Endodermal cell (in vitro differentiated cells): ENCODE measurements at regions not wholly inside any gene's neighbourhood (a gene's known extent, or its start where the extent isn't known, plus 50 kb on each side); places are given as distances from the start of the nearest gene placed in this dataset.

Experiments
- DNase-seq: peaks from one replicate; pipeline ENCODE4 v3.0.0-alpha.2; 2017
- H3K27ac ChIP-seq: 2 replicates; pipeline ENCODE4 v1.5.1; 2013; ENCODE audit warnings: mild to moderate bottlenecking, low read depth, low read length, moderate library complexity
- H3K27me3 ChIP-seq: 2 replicates; pipeline ENCODE4 v1.6.1; 2013; ENCODE audit warnings: mild to moderate bottlenecking, low read length, moderate library complexity; ENCODE audit not compliant: insufficient read depth, control insufficient read depth, poor library complexity, severe bottlenecking
- H3K36me3 ChIP-seq: 2 replicates; pipeline ENCODE4 v1.7.0; 2013; ENCODE audit warnings: mild to moderate bottlenecking, low read length, moderate library complexity; ENCODE audit not compliant: control insufficient read depth, insufficient read depth
- H3K4me1 ChIP-seq: one replicate; pipeline ENCODE4 v1.7.0; 2013; ENCODE audit warnings: low read length; ENCODE audit not compliant: control insufficient read depth, insufficient read depth
- H3K4me3 ChIP-seq: 2 replicates; pipeline ENCODE4 v1.5.1; 2013; ENCODE audit warnings: mild to moderate bottlenecking, low read length, moderate library complexity
- H3K9ac ChIP-seq: 2 replicates; pipeline ENCODE4 v1.6.1; 2013; ENCODE audit warnings: mild to moderate bottlenecking, low read length, moderate library complexity; ENCODE audit not compliant: poor library complexity, severe bottlenecking; ENCODE audit errors: extremely low read depth
- H3K9me3 ChIP-seq: 2 replicates; pipeline ENCODE4 v1.6.1; 2013; ENCODE audit warnings: mild to moderate bottlenecking, low read length, moderate library complexity; ENCODE audit not compliant: control insufficient read depth
- H3K27ac Mint-ChIP-seq: 2 replicates; pipeline ENCODE4 v1.8.0; 2020; ENCODE audit warnings: mixed read lengths
- H3K27me3 Mint-ChIP-seq: 2 replicates; pipeline ENCODE4 v1.8.0; 2021; ENCODE audit warnings: mild to moderate bottlenecking, mixed read lengths; ENCODE audit not compliant: insufficient read depth
- H3K36me3 Mint-ChIP-seq: 2 replicates; pipeline ENCODE4 v1.8.0; 2020; ENCODE audit warnings: low read depth, mixed read lengths
- H3K4me1 Mint-ChIP-seq: 2 replicates; pipeline ENCODE4 v1.8.0; 2020; ENCODE audit warnings: mixed read lengths
- H3K4me3 Mint-ChIP-seq: 2 replicates; pipeline ENCODE4 v1.8.0; 2020; ENCODE audit warnings: mild to moderate bottlenecking, moderate library complexity, mixed read lengths
- H3K9me3 Mint-ChIP-seq: 2 replicates; pipeline ENCODE4 v1.8.0; 2020; ENCODE audit warnings: mild to moderate bottlenecking, mixed read lengths
- WGBS, 2 experiments: methylation state at CpG; one replicate each; pipeline versions ENCODE4 v1.1.5 to v1.1.7; 2013; ENCODE audit warnings: missing lambda C conversion rate in 2 of 2, mixed read lengths in 1 of 2; ENCODE audit not compliant: insufficient coverage in 1 of 2, insufficient read length in 1 of 2; 5-methylcytosine and 5-hydroxymethylcytosine counted together
- TF ChIP-seq, protein P1 (sequence below): fragments of 200-600 bp; sonication (generic); conservative IDR thresholded peaks from 2 replicates; pipeline ENCODE4 v1.5.0; 2021; ENCODE audit warnings: antibody characterized with exemption, mild to moderate bottlenecking

DNA sequence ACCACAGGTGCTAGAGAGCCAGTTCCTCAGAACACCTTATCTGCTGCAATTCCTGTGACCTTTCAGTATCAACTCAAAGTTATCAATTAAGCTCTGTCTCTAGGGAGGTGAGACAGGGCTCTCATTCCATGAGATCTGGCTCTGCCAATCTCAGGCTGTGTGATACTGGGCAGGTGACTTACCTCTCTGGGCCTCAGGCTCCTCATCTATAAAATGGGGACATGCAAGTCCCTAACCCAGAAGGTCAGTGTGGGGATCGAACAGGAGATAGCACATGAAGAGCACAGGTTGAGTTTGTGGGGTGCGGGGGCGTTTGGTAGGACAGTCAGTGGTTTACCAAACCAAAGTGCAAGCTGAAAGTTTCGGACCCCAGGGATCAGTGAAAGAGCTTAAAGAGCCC is 319.3 kb upstream of the CCL2 start:
- Mint-ChIP-seq H3K4me1 (peaks cover 46% of the 10 kb centered on the region), H3K9me3 (no peaks in the 10 kb centered on the region), H3K4me3 (no peak overlapping the region), H3K27ac (no peak overlapping the region), H3K27me3 (no peaks in the 10 kb centered on the region), H3K36me3 (no peaks in the 10 kb centered on the region)
- Histone ChIP-seq H3K9me3 (no peaks in the 10 kb centered on the region), H3K4me3 (no peak overlapping the region), H3K9ac (no peak overlapping the region), H3K36me3 (no peaks in the 10 kb centered on the region), H3K27ac (no peak overlapping the region), H3K4me1 (peaks cover 18% of the 10 kb centered on the region), H3K27me3 (no peaks in the 10 kb centered on the region)
- WGBS, 2 experiments = 92 to 100% methylated on average over 3 to 4 of the region's 4 CpGs
- DNase-seq = no peak
- TF ChIP-seq, protein P1, sequence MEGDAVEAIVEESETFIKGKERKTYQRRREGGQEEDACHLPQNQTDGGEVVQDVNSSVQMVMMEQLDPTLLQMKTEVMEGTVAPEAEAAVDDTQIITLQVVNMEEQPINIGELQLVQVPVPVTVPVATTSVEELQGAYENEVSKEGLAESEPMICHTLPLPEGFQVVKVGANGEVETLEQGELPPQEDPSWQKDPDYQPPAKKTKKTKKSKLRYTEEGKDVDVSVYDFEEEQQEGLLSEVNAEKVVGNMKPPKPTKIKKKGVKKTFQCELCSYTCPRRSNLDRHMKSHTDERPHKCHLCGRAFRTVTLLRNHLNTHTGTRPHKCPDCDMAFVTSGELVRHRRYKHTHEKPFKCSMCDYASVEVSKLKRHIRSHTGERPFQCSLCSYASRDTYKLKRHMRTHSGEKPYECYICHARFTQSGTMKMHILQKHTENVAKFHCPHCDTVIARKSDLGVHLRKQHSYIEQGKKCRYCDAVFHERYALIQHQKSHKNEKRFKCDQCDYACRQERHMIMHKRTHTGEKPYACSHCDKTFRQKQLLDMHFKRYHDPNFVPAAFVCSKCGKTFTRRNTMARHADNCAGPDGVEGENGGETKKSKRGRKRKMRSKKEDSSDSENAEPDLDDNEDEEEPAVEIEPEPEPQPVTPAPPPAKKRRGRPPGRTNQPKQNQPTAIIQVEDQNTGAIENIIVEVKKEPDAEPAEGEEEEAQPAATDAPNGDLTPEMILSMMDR = no peak

DNA sequence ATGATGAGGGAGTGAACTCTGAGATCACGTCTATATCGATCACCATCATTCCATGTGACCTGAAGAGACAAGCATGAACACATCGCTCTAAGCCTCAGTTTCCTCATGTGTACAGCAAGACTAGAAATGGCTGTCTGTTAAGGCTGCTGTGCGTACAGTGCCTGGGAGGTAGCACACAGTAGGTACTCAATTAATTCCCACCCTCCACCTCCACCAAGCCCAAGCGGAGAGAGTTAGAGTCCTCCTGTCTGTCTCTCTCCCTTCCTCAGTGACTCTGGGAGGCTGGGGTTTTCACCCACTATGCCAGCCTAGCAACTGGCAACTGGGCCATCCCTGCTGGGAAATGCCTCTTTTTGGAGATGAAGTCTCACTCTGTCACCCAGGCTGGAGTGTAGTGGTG is 318.3 kb upstream of the CCL2 start:
- TF ChIP-seq, protein P1 = no peak
- Histone ChIP-seq H3K27ac (no peak overlapping the region), H3K9me3 (no peaks in the 10 kb centered on the region), H3K27me3 (no peaks in the 10 kb centered on the region), H3K4me1 (peaks cover 17% of the 10 kb centered on the region), H3K9ac (no peak overlapping the region), H3K36me3 (no peaks in the 10 kb centered on the region), H3K4me3 (no peak overlapping the region)
- 92 to 93% methylated on average over 3 to 5 of the region's 5 CpGs for WGBS, 2 experiments
- no peaks in the 10 kb centered on the region for H3K36me3 Mint-ChIP-seq
- peaks cover 2% of the 10 kb centered on the region for H3K27me3 Mint-ChIP-seq
- H3K4me1 Mint-ChIP-seq = peaks cover 42% of the 10 kb centered on the region
- no peak for DNase-seq
- H3K27ac Mint-ChIP-seq = no peak overlapping the region
- H3K4me3 Mint-ChIP-seq = no peak overlapping the region
- no peaks in the 10 kb centered on the region for H3K9me3 Mint-ChIP-seq

DNA sequence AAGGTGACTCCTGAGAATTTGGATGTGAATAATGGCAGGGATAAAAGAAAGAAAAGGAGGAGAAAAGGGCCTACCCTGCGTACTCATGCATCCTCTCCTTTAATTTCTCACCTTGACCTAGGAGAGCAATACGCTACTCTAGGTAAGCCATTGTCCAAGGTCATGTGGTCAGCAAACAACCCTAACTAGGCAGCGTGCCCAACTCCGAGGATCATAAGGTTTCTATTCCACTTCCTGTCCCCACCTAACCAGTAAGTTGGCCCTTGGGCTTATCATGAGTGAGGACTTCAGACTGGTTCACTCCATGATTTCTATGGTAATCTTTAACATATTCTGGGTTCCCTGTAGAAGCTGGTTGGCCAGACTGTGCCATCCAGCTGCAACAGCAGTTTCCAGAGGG is 315.1 kb upstream of the CCL2 start:
- no peak overlapping the region for H3K4me3 Mint-ChIP-seq
- no peak overlapping the region for H3K9ac ChIP-seq
- 96 to 100% methylated on average over 2 to 4 of the region's 4 CpGs for WGBS, 2 experiments
- H3K9me3 ChIP-seq = no peaks in the 10 kb centered on the region
- no peak overlapping the region for H3K4me3 ChIP-seq
- H3K36me3 Mint-ChIP-seq = no peaks in the 10 kb centered on the region
- H3K36me3 ChIP-seq = no peaks in the 10 kb centered on the region
- no peak for DNase-seq
- peaks cover 12% of the 10 kb centered on the region for H3K27me3 Mint-ChIP-seq
- no peak overlapping the region for H3K27ac Mint-ChIP-seq
- TF ChIP-seq, protein P1 = no peak
- peaks cover 13% of the 10 kb centered on the region for H3K4me1 ChIP-seq
- no peaks in the 10 kb centered on the region for H3K9me3 Mint-ChIP-seq
- H3K27ac ChIP-seq = no peak overlapping the region
- H3K4me1 Mint-ChIP-seq = peaks cover 33% of the 10 kb centered on the region
- peaks cover 8% of the 10 kb centered on the region for H3K27me3 ChIP-seq
